Stomach (tissue), 8 donors: ENCODE measurements at regions not wholly inside any gene's neighbourhood (a gene's known extent, or its start where the extent isn't known, plus 50 kb on each side); places are given as distances from the start of the nearest gene placed in this dataset.

Source experiments
- DNase-seq, 2 donors: peaks; one replicate each; pipeline versions ENCODE4 v3.0.0 to v3.0.0-alpha.2; 2013 to 2019
- H3K27ac ChIP-seq, 5 donors: fragments of 200-600 bp in 4 of 5; sonication (generic) in 4 of 5; one replicate each; pipeline ENCODE4 v1.5.1; 2013 to 2019; ENCODE audit warnings: mild to moderate bottlenecking in 1 of 5, moderate library complexity in 1 of 5
- H3K27me3 ChIP-seq, 3 donors: fragments of 200-600 bp; sonication (generic); one replicate each; pipeline ENCODE4 v1.5.1; 2017 to 2019; ENCODE audit warnings: mixed run types in 1 of 3
- H3K36me3 ChIP-seq, 4 donors: fragments of 200-600 bp; sonication (generic); 1 replicate in 3 of 4; 2 replicates in 1 of 4; pipeline ENCODE4 v1.5.1; 2016 to 2019
- H3K4me1 ChIP-seq, 4 donors: fragments of 200-600 bp; sonication (generic); one replicate each; pipeline ENCODE4 v1.5.1; 2016 to 2019
- H3K4me3 ChIP-seq, 4 donors: fragments of 200-600 bp; sonication (generic) in 3 of 4; one replicate each; pipeline ENCODE4 v1.5.1; 2016 to 2019; ENCODE audit warnings: mild to moderate bottlenecking in 1 of 4
- H3K9me3 ChIP-seq, 4 donors: fragments of 200-600 bp; sonication (generic); one replicate each; pipeline ENCODE4 v1.5.1; 2016 to 2019
- EP300 ChIP-seq: sonication (generic); formaldehyde crosslinking; IDR thresholded peaks from one replicate; pipeline ENCODE4 v1.6.1; 2017; ENCODE audit warnings: antibody characterized with exemption
- POLR2A ChIP-seq, 4 donors: fragments of 450-650 bp; IDR thresholded peaks; one replicate each; pipeline ENCODE4 v1.6.1; 2016; ENCODE audit warnings: antibody characterized with exemption in 4 of 4, control low read depth in 2 of 4, mild to moderate bottlenecking in 1 of 4, moderate library complexity in 1 of 4
- POLR2AphosphoS5 ChIP-seq, 3 donors: sonication (generic); formaldehyde crosslinking; IDR thresholded peaks; one replicate each; pipeline ENCODE4 v1.6.1; 2016; ENCODE audit warnings: antibody characterized with exemption in 3 of 3
- WGBS, 5 donors: extraction: QIAGEN DNeasy Blood & Tissue Kit in 3 of 5; methylation state at CpG; one replicate each; pipeline versions ENCODE4 v1.1.5 to v1.1.7; 2013 to 2018; 5-methylcytosine and 5-hydroxymethylcytosine counted together
- intact Hi-C: fragments of 100-400 bp; cut with DNase I; formaldehyde crosslinking; loops from one replicate; pipeline ENCODE4 v1.15.1; 2023; ENCODE audit warnings: low total_unique reads
- TF ChIP-seq, protein P1 (sequence below), 7 experiments: fragments of 450-650 bp in 4 of 7; fragments of 200-600 bp in 3 of 7; sonication (generic) in 3 of 7; IDR thresholded peaks; one replicate each; pipeline ENCODE4 v1.5.1; 2016 to 2019; ENCODE audit warnings: antibody characterized with exemption in 7 of 7, control low read depth in 2 of 7, mild to moderate bottlenecking in 1 of 7
- donor health status: healthy with polysubstance abuse.
- donor health status: Bipolar disorder and iron deficiency.
- donor health status: healthy.

DNA sequence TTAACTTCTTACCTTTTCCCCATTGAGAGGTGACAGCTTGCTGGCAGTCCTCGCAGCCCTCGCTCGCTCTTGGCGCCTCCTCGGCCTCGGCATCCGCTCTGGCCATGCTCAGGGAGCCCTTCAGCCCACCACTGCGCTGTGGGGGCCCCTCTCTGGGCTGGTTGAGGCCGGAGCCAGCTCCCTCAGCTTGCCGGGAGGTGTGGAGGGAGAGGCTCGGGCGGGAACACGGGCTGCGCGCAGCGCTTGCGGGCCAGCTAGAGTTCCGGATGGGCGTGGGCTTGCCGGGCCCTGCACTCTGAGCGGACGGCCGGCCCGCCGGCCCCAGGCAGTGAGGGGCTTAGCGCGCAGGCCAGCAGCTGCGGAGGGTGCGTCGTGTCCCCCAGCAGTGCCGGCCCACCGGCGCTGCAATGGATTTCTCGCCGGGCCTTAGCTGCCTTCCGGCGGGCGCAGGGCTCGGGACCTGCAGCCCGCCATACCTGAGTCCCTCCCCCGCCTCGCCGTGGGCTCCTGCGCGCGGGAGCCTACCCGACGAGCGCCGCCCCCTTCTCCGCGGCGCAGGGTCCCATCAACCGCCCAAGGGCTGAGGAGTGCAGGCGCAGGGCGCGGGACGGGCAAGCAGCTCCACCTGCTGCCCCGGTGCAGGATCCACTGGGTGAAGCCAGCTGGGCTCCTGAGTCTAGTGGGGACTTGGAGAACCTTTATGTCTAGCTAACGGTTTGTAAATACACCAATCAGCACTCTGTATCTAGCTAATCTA, 335.0 kb downstream of the CBLN2 start:
- no peak overlapping the region for H3K27ac ChIP-seq
- DNase-seq: no peak
- intact Hi-C loops: no loop called here
- 86 to 89% (median 89%) methylated on average over 28 to 60 of the region's 60 CpGs for WGBS, 5 donors
- H3K27me3 ChIP-seq: no peaks in the 10 kb centered on the region
- TF ChIP-seq POLR2A (IDR thresholded peaks at IDR 0.05) (no peak), EP300 (no peak), POLR2AphosphoS5 (IDR thresholded peaks at IDR 0.05) (no peak)
- TF ChIP-seq, protein P1, sequence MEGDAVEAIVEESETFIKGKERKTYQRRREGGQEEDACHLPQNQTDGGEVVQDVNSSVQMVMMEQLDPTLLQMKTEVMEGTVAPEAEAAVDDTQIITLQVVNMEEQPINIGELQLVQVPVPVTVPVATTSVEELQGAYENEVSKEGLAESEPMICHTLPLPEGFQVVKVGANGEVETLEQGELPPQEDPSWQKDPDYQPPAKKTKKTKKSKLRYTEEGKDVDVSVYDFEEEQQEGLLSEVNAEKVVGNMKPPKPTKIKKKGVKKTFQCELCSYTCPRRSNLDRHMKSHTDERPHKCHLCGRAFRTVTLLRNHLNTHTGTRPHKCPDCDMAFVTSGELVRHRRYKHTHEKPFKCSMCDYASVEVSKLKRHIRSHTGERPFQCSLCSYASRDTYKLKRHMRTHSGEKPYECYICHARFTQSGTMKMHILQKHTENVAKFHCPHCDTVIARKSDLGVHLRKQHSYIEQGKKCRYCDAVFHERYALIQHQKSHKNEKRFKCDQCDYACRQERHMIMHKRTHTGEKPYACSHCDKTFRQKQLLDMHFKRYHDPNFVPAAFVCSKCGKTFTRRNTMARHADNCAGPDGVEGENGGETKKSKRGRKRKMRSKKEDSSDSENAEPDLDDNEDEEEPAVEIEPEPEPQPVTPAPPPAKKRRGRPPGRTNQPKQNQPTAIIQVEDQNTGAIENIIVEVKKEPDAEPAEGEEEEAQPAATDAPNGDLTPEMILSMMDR (IDR thresholded peaks at IDR 0.05): no peak
- H3K36me3 ChIP-seq: no peaks in the 10 kb centered on the region
- H3K4me3 ChIP-seq: no peak overlapping the region
- H3K4me1 ChIP-seq: no peaks in the 10 kb centered on the region
- H3K9me3 ChIP-seq: peaks cover 0 to 16% (median 8%) of the 10 kb centered on the region in 4 donors

DNA sequence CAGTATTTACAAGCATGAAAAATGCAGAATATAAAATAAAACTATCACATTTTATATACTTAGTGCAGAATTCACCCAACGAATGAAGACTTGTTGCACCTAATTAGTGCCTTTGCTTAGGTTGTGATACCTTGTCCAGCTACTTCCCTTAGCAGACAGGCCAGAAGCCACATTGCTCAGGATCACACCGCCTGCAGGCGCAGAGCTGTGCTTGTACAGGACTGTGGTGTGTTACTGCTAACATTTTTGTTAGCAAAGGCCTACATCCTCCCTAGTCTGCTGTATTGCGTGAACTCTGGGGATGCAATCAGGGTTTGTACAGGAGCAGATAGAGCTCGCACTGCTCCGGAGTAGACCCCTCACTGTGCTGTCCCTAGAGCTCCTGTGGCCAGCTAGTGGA, 336.9 kb downstream of the CBLN2 start:
- peaks cover 0 to 16% (median 8%) of the 10 kb centered on the region in 4 donors for H3K9me3 ChIP-seq
- WGBS, 5 donors: 76 to 92% (median 89%) methylated on average over 6 of the region's 6 CpGs
- intact Hi-C loops: no loop called here

DNA sequence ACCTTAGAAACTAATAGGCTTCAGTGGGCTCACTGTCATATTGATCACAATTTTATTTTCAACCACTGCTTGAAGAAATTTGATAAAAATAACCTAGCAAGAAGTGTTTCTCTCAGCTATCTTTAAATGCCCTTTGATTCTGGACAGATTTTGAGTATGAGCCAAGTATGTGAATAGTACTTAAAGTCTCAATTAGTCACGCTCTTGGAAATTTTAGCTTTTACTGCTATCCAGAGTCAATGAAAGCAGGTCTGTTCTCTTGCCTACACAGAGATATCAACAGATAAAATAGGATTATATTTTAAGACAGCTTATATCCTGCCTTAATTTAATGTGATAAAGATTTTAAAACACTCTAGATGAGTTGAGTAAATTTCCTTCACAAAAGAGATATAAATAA, 337.3 kb downstream of the CBLN2 start:
- DNase-seq: no peak
- H3K4me3 ChIP-seq: no peak overlapping the region
- 54 to 76% (median 74%) methylated on average over 1 of the region's 1 CpG for WGBS, 5 donors

More for the DNA sequence above, 336.9 kb downstream of the CBLN2 start:
- Histone ChIP-seq H3K36me3 (no peaks in the 10 kb centered on the region), H3K4me1 (no peaks in the 10 kb centered on the region), H3K27ac (no peak overlapping the region), H3K4me3 (no peak overlapping the region), H3K27me3 (no peaks in the 10 kb centered on the region)
- no peak for TF ChIP-seq POLR2AphosphoS5 (IDR thresholded peaks at IDR 0.05)
- TF ChIP-seq POLR2A (IDR thresholded peaks at IDR 0.05): no peak
- TF ChIP-seq, protein P1 (IDR thresholded peaks at IDR 0.05): no peak
- no peak for TF ChIP-seq EP300
- no peak for DNase-seq

DNA sequence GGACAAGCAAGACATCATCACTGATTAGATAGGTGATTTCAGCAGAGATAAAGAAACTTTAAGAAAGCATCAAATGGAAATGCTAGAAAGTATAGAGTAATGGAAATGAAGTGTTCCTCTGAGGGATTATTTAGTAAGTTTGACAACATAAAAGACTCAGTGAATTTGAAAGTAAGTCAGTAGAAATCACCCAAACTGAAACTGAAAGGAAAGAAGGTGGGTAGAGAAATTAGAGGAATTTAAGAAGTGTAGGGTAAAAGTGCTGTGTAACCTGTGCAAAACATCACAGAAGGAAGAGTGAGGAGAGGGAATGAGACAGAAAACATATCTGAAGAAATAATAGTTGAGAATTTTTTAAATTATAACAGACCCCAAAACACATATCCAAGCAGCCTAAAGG, 343.1 kb downstream of the CBLN2 start:
- no peak for TF ChIP-seq POLR2A (IDR thresholded peaks at IDR 0.05)
- TF ChIP-seq POLR2AphosphoS5 (IDR thresholded peaks at IDR 0.05): no peak
- TF ChIP-seq, protein P1 (IDR thresholded peaks at IDR 0.05): no peak
- no peak for TF ChIP-seq EP300
- Histone ChIP-seq H3K4me1 (no peaks in the 10 kb centered on the region), H3K27ac (no peak overlapping the region), H3K36me3 (no peaks in the 10 kb centered on the region), H3K4me3 (no peak overlapping the region), H3K27me3 (no peaks in the 10 kb centered on the region), H3K9me3 (peaks cover 0 to 6% (median 0%) of the 10 kb centered on the region in 4 donors)
- DNase-seq: no peak
- intact Hi-C loops: no loop called here

More for the DNA sequence above, 337.3 kb downstream of the CBLN2 start:
- no peak for TF ChIP-seq POLR2AphosphoS5 (IDR thresholded peaks at IDR 0.05)
- TF ChIP-seq, protein P1 (IDR thresholded peaks at IDR 0.05): no peak
- TF ChIP-seq EP300: no peak
- no peak for TF ChIP-seq POLR2A (IDR thresholded peaks at IDR 0.05)
- intact Hi-C loops: no loop called here
- Histone ChIP-seq H3K27me3 (no peaks in the 10 kb centered on the region), H3K4me1 (no peaks in the 10 kb centered on the region), H3K27ac (no peak overlapping the region), H3K36me3 (no peaks in the 10 kb centered on the region), H3K9me3 (peaks cover 0 to 16% (median 8%) of the 10 kb centered on the region in 4 donors)
